ENCODE measurements at regions not wholly inside any gene's neighbourhood (a gene's known extent, or its start where the extent isn't known, plus 50 kb on each side); places are given as distances from the start of the nearest gene placed in this dataset.

DNA sequence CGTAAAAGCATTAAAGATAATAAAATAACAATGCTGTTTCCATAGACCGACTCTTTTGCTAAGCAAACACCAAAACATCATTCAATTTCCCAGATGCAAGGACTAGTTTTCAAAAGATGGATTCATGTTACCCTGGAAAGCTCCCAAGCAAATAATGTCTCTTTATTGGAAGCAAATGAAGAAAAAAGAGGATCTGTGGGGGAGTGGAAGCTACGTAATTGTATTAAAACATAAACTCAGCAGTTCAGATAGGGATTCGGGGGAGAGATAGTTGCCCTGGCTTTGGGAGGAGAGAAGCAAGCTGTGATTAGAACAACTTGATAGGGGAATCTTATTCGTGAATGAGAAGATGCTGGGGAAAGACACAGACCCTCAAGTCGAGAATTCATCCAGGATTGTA is 491.0 kb upstream of the CLINT1 start:
- DNase-seq: no peak

GRCh38 chr5:158344376-158344775 is 485.4 kb upstream of the CLINT1 start:
- no peak for DNase-seq

- no peak for DNase-seq
These were observed 481.7 kb upstream of the CLINT1 start for GRCh38 chr5:158340608-158341007.

DNA sequence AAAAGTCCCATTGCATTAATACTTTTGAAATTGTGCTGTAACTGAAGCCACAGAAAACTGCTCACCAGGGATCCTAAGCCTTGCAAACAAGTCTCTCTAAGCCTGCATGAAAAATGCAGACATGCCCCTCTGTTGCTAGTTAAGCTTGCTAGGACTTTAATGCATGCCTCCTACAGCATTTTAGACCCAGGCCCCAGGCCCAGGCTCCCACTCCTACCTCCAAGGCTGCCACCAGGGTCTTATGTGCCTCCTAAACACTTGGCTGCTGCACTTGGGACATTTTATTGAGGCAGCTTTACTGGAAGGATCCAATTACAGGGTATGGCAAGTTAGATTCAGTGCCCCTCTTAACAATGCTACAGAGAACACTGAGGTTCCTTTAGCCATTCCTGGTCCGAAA is 467.3 kb upstream of the CLINT1 start:
- DNase-seq: no peak

- no peak for DNase-seq
These were observed 465.3 kb upstream of the CLINT1 start for GRCh38 chr5:158324236-158324635.

DNA sequence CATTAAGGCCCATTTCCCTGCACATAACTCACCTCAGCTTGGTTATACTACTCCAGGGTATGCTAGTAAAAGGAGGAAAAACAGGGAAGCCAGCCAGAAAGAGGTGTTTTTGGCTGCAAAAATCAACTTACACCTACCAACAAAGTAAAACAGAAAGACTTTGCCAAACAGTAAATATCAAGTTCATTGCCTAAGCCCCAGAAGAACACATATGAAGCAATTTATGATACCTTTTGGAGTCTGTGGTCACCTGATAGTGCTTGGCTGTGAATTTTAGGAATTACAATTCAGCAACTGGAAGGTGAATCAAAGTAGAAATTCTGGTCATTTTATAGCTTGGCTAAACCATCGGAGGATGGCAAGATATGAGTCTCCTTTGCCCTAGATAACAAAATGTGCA is 463.7 kb upstream of the CLINT1 start:
- DNase-seq: no peak

DNA sequence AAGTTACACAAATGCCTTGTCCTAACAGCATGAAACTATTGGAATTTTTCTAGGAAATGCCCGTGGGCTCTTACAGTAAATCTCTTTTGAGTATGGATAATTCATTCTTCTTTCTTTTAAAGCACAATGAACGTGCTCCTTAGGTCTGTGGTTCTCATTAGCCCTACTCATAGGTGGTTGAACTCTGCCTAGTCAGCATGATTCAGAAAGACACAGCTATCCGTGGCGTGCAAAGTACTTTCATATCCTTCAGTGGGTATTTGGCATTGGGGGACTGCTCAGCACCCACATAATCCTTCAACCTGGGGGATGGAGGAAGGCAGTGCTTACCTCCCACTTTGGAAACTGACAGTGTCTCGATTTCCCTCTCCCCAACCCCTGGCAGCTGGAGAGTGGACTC is 462.0 kb upstream of the CLINT1 start:
- DNase-seq: no peak

GRCh38 chr5:158320178-158320674 is 461.3 kb upstream of the CLINT1 start:
- no peak for DNase-seq

- DNase-seq: no peak
These were observed 458.6 kb upstream of the CLINT1 start for GRCh38 chr5:158317507-158317906.

GRCh38 chr5:158313733-158314464 is 455.0 kb upstream of the CLINT1 start:
- no peak for DNase-seq

GRCh38 chr5:158313027-158313732 is 454.2 kb upstream of the CLINT1 start:
- DNase-seq: peak; percentile 14

DNA sequence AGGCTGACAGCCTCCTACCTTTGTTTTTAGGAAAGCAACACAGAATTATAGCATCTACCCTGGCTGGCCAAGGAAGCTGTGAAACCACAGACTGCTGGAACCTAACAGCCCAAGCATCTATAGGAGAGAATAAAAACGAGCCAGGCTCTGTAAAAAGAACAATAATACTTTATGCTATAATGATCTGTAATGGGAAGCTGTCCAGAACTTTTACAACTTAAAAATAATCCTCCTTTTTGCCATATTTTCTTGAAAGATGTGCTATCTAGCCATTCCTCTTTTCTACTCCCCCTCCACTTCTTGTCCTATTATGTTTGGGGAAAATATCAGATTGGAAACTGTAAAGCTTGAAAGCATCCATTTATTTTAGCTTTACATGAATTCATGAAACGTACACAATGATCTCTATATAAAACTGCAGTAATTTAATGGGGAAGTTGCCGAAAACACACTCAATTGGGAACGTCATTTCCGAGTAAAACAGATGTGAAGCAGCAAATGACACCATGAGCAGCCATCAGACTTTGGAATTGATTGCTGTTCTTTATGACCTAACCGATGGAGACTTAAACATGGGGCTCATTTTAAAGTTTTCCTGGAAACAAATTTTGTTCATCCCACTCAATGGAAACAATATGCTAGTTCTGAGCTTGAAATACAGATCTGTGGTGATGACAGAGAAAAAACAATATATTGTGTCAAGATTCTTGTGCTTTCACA is 450.3 kb upstream of the CLINT1 start:
- DNase-seq: no peak

- DNase-seq: no peak
These were observed 449.6 kb upstream of the CLINT1 start for GRCh38 chr5:158308429-158309025.

DNA sequence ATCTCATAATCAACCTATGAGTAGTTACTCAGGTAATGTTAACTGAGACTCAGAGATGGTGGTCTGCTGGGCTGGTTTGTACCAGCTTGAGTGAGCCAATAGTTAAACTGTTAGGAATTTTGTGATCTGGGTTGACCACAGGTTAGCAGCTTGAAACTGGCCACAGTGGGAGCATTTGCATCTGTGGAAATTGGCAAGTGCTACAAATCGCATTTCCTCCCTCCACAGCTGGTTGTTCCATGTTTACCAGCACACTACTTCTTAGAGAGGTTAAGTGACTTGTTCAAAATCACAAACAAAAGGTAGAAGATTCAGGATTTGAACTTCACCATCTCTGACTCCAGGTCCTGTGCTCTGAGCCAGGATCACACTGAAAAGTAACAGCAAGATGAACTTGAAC is 446.9 kb upstream of the CLINT1 start:
- DNase-seq: no peak

- no peak for DNase-seq
These were observed 445.7 kb upstream of the CLINT1 start for GRCh38 chr5:158304607-158305006.

DNA sequence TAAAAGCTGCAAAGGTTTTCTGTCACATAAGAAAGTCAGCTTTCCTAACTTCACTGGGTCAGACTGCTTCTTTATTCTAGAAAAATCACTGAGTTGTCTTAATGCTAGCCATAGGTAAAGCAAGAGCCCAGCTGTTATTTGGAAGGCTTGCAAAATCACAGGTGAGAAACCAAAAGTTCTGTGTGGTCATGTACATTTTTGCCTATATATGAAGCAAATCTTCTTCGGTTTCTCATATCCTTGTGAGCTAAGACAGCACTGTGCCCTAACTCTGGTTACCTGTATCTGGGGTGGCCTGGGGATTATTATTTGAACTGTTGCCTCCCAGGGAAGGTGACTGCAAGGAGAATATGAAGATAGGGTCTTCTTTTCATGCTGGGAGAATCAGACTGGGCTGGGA is 444.9 kb upstream of the CLINT1 start:
- DNase-seq: no peak

- no peak for DNase-seq
These were observed 444.3 kb upstream of the CLINT1 start for GRCh38 chr5:158303275-158303674.

DNA sequence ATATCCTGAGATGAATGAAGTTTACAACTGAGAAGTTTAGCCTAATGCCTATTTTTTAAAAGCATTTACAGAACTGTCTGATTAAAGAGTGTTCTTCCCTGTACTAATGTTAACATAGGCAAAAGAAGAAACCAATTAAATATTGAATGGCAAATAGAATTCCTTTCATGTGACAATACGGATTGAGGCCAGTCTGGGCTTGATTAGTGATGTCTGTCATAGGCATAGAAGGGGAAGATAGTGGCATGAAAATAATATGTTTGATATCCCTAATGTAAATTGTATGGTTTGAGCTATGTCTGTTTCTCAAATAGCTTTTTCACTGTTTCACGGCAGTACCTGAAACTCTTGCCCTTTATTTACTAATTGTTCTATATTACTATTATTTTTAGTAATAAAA is 443.1 kb upstream of the CLINT1 start:
- no peak for DNase-seq

- no peak for DNase-seq
These were observed 442.2 kb upstream of the CLINT1 start for GRCh38 chr5:158301186-158301585.

GRCh38 chr5:158300256-158300655 is 441.3 kb upstream of the CLINT1 start:
- no peak for DNase-seq

GRCh38 chr5:158297002-158297527 is 438.1 kb upstream of the CLINT1 start:
- DNase-seq: no peak

- no peak for DNase-seq
These were observed 435.8 kb upstream of the CLINT1 start for GRCh38 chr5:158294701-158295100.

GRCh38 chr5:158292981-158293380 is 434.0 kb upstream of the CLINT1 start:
- no peak for DNase-seq
